GM18519 (cell line): ENCODE measurements at regions not wholly inside any gene's neighbourhood (a gene's known extent, or its start where the extent isn't known, plus 50 kb on each side); places are given as distances from the start of the nearest gene placed in this dataset.
"Not testable (repeated sequence)": the region's sequence is repeated elsewhere in the genome, so short reads cannot be mapped to it uniquely, and the experiment has no call there.

Experiments used
- ATAC-seq: cut with Tn5 transposase; IDR thresholded peaks from one replicate; pipeline ENCODE4 v1.9.1; 2021; ENCODE audit warnings: mild to moderate bottlenecking, moderate library complexity; ENCODE audit not compliant: unreplicated experiment, low FRiP score

DNA sequence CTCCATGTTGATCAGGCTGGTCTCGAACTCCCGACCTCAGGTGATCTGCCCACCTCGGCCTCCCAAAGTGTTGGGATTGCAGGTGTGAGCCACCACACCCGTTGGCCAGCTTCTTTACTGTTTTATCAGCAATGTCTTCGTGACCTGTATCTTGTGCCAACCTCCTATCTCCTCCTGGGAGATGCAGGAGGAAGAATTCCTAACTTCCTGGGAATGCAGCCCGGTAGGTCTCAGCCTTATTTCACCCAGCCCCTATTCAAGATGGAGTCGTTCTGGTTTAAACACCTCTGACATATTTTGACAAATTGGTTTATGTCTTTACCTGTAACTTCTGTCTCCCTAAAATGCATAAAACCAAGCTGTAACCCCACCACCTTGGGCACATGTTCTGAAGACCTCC, 491.3 kb upstream of the AUTS2 start:
- ATAC-seq, result not testable (repeated sequence)

- no peak for ATAC-seq
Observed at GRCh38 chr7:69108097-69108496, 490.2 kb upstream of the AUTS2 start.

GRCh38 chr7:69109246-69109645, 489.0 kb upstream of the AUTS2 start:
- ATAC-seq, result no peak

DNA sequence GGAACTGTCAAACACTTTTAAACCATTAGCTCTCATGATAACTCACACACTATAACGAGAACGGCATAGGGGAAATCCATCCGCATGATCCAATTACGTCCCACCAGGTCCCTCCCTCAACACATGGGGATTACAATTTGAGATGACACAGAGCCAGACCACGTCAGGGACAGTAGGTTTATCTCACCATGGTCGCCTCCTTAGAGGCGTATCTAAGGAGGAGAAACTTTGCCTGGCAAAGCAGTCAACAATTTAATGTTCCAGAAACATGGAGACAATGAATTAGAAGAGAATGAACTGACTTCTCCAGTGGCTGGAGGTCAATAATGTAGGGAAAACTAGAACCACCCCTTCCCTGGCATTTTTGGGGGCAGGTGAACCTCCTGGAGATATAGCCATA, 488.4 kb upstream of the AUTS2 start:
- ATAC-seq, result no peak

DNA sequence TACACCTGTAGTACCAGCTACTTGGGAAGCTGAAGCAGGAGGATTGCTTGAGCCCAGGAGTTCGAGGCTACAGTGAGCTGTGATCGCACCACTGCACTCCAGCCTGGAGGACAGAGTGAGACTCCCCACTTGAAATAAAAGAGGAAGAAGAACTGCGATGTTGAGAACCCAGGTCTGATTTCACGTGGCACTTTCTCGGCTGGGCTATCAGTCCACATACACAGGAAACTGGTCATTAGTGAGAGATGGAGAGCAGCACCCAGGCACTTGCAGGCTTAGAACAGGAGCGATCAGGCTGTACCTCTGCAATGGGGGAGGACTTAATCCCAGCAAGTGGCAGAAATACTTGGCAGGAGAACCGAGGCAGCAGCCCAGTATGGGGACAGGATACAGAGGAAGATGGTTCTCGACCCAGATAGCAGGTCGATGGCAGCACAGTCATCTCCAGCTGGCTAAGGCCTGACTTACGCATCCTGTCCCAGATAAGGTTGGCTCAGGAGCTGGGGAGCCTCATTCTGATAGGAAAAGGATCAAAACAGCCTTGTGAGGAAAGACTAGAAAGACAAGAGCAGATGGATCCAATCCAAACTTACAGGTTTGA, 487.7 kb upstream of the AUTS2 start:
- ATAC-seq, result no peak

DNA sequence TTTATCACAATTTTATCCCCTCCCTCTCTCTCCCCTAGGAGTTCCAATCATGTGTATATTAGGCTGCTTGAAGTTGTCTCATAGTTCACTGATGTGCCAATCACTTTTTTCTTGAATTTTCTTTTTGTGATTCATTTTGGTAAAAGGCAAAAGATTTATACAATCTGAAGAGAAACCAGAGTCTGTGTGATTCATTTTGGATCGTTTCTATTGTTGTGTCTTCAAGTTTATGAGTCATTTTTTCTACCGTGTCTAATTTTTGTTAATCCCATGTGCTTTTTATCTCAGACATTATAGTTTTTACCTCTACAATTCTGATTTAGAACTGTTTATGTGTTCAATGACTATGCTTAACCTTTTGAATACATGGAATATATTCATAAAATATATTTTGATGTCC, 483.9 kb upstream of the AUTS2 start:
- no peak for ATAC-seq

DNA sequence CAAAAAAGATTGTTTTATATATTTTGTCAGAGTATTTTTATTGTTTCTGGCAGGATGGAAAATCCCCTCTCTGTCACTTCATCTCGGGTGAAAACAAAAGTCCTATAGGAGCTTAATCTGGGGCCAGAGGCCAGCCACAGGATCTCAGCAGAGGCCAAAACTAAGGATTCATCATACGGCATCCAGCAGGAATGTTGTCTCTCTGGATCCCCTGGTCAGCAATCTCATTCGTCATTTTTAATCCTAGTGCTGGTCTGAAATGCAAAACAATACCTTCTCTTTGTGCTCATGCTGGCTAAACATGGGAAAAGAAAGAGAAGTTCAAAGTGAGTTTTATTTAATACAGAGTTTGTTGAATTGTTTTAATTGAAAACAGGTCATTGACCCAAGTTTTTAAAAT, 482.5 kb upstream of the AUTS2 start:
- no peak for ATAC-seq

DNA sequence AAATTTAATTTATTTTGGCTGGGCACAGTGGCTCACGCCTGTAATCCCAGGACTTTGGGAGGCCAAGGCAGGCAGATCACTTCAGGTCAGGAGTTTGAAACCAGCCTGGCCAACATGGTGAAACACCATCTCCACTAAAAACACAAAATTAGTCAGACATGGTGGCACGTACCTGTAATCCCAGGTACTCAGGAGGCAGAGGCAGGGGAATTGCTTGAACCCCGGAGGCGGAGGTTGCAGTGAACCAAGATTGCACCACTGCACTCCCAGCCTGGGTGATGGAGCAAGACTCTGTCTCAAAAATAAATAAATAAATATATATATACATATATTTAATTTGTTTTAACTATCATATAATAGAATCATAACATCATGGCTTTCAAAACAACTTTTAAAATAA, 482.1 kb upstream of the AUTS2 start:
- ATAC-seq, result not testable (repeated sequence)

GRCh38 chr7:69122953-69123352, 475.3 kb upstream of the AUTS2 start:
- ATAC-seq, result no peak

- no peak for ATAC-seq
Observed at GRCh38 chr7:69126896-69127479, 471.3 kb upstream of the AUTS2 start.

- ATAC-seq, result no peak
Observed at GRCh38 chr7:69129524-69129923, 468.8 kb upstream of the AUTS2 start.

GRCh38 chr7:69129951-69130350, 468.3 kb upstream of the AUTS2 start:
- ATAC-seq, result no peak

DNA sequence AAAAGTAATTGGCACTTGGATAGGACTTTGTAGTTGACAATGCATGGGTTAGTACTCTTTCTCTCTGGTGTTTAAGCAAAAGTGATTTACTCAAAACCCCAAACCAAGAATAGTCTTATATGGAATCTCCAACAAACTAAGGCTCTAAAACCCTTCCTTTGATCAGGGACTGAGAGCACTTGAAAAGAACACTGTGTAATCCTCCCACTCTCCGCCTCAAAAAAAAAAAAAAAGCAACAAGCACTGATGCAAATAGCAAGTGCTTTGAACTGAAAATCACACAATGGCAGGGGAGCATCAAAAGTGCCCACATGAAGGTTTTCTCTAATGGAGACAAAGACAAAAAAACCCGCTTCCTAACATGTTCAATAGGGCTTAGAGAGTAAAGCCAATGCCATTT, 467.9 kb upstream of the AUTS2 start:
- ATAC-seq, result no peak

- ATAC-seq, result no peak
Observed at GRCh38 chr7:69134316-69134715, 464.0 kb upstream of the AUTS2 start.

DNA sequence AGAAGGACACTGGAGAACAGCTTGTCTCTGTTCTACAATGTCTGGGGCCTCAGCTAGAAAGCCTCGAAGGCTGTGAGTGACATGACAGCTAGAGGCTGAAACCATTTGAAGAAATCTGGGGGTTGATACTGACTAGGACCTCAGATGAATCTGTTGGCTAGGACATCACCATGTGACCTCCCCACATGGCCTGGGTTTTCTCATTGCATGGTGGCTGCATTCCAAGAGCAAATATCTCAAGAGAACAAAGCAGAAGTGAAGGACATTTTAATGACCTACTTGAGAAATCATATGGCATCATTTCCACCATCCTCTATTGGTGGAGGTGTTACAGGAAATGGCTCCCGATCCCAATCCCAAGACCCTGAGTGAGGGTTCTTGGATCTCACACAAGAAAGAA, 450.6 kb upstream of the AUTS2 start:
- no peak for ATAC-seq

- ATAC-seq, result no peak
Observed at GRCh38 chr7:69149804-69150782, 448.2 kb upstream of the AUTS2 start.

DNA sequence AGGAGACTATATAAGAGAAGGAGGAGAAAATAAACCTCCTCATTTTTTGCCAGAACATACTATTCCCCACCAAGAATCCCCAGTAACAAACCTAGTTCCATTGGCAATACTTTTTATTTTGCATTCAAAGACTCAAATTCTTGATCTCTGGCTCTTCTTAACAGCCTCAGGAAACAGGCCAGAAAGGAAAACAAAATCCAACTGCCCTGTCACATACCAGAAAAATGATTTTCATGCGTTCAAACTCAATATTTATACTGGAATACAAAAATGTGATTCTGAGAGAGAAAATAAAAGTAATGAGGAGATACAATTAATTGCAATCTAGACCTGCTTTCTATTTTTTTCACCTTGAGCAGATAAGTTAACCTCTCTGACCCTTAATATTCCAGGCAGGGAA, 435.9 kb upstream of the AUTS2 start:
- ATAC-seq, result no peak

- no peak for ATAC-seq
Observed at GRCh38 chr7:69162931-69163670, 435.2 kb upstream of the AUTS2 start.

GRCh38 chr7:69166979-69167516, 431.2 kb upstream of the AUTS2 start:
- ATAC-seq, result no peak

GRCh38 chr7:69169386-69169785, 428.9 kb upstream of the AUTS2 start:
- ATAC-seq, result no peak
